ENCODE measurements at regions not wholly inside any gene's neighbourhood (a gene's known extent, or its start where the extent isn't known, plus 50 kb on each side); places are given as distances from the start of the nearest gene placed in this dataset.

DNA sequence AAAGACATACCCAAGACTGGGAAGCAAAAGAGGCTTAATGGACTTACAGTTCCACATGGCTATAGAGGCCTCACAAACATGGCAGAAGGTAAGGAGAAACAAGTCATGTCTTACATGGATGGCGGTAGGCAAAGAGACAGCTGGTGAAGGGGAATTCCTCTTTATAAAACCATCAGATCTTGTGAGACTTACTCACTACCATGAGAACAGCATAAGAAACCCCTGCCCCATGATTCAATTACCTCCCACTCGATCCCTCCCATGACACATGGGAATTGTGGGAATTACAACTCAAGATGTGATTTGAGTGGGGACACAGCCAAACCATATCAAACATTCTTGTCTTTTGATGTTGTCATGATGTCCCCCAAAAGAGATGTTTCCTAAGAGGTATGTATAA, 103.3 kb downstream of the DUSP10 start:
- no peak overlapping the region for H3K27ac ChIP-seq
- DNase-seq, result no peak
- H3K4me1 ChIP-seq, result peaks cover 0 to 10% (median 6%) of the 10 kb centered on the region in 4 donors
- no peaks in the 10 kb centered on the region for H3K27me3 ChIP-seq
- H3K9me3 ChIP-seq, result no peaks in the 10 kb centered on the region
- no peaks in the 10 kb centered on the region for H3K36me3 ChIP-seq
- no peak overlapping the region for H3K4me3 ChIP-seq
- TF ChIP-seq, protein P1, sequence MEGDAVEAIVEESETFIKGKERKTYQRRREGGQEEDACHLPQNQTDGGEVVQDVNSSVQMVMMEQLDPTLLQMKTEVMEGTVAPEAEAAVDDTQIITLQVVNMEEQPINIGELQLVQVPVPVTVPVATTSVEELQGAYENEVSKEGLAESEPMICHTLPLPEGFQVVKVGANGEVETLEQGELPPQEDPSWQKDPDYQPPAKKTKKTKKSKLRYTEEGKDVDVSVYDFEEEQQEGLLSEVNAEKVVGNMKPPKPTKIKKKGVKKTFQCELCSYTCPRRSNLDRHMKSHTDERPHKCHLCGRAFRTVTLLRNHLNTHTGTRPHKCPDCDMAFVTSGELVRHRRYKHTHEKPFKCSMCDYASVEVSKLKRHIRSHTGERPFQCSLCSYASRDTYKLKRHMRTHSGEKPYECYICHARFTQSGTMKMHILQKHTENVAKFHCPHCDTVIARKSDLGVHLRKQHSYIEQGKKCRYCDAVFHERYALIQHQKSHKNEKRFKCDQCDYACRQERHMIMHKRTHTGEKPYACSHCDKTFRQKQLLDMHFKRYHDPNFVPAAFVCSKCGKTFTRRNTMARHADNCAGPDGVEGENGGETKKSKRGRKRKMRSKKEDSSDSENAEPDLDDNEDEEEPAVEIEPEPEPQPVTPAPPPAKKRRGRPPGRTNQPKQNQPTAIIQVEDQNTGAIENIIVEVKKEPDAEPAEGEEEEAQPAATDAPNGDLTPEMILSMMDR (IDR thresholded peaks at IDR 0.05), result no peak
- intact Hi-C loops (cut with DNase I; ENCODE audit: low total_unique reads), result no loop called here

DNA sequence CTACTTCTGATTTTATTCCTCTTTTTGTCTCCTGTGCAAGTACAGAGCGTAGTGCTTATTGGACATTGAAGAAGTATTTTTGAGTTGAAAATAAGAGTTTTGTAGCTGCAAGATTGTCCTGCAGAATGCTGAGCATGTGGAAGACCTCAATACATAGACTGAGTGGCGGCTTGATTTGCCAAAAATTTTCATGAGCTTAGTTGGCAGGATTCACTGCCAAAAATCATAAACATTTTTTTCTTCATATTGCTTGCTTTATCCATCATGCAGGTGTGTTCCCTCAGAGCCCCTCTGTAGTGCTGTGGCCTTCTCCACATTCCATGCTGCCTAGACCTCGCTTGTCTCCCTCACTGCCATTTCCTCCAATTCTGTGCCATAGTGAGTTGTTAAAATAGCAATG, 100.1 kb downstream of the DUSP10 start:
- intact Hi-C loops (cut with DNase I; ENCODE audit: low total_unique reads), result no loop called here

DNA sequence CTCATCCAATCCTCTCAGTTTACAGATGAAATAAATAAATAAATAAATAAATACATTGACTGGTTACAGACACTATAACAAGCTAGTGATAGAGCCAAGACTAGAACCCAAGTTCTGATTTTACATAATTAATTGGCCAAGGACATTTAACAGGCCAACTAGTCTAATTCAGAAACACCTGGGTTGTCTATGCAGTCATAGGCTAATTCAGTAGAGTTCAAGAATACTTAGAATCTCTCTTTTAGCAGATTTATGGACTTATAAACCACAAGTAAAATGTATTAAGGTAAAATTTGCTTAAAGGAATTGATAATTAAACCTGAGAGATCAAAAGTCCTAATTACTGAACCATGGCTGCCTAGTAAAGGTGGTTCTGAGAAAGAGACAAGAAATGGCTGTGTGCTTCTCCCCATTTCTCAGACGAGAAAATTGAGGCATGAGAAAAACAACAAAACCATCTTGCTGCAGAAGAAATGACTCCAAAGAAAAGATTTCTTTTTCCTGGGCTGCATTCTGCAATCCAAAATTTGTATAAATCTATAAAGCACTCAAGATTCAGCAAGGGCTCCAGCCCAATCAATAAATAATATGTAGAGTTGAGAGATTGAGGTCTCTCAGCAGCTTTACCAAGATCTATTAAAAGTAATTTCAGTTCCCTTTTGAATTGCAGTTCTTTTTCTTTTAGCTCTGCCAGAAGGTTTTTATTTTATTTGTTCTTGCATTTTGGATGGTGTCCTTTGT, 98.3 kb downstream of the DUSP10 start:
- TF ChIP-seq, protein P1 (IDR thresholded peaks at IDR 0.05), result no peak
- no peak overlapping the region for H3K27ac ChIP-seq
- no peaks in the 10 kb centered on the region for H3K4me1 ChIP-seq
- intact Hi-C loops (cut with DNase I; ENCODE audit: low total_unique reads), result no loop called here
- H3K36me3 ChIP-seq, result no peaks in the 10 kb centered on the region
- H3K4me3 ChIP-seq, result no peak overlapping the region
- DNase-seq, result no peak
- no peaks in the 10 kb centered on the region for H3K9me3 ChIP-seq
- H3K27me3 ChIP-seq, result no peaks in the 10 kb centered on the region

More for the DNA sequence above, 100.1 kb downstream of the DUSP10 start:
- H3K9me3 ChIP-seq, result no peaks in the 10 kb centered on the region
- no peaks in the 10 kb centered on the region for H3K36me3 ChIP-seq
- H3K4me1 ChIP-seq, result peaks cover 0 to 10% (median 6%) of the 10 kb centered on the region in 4 donors
- TF ChIP-seq, protein P1 (IDR thresholded peaks at IDR 0.05), result no peak
- DNase-seq, result no peak
- H3K27ac ChIP-seq, result no peak overlapping the region
- H3K27me3 ChIP-seq, result no peaks in the 10 kb centered on the region
- H3K4me3 ChIP-seq, result no peak overlapping the region

DNA sequence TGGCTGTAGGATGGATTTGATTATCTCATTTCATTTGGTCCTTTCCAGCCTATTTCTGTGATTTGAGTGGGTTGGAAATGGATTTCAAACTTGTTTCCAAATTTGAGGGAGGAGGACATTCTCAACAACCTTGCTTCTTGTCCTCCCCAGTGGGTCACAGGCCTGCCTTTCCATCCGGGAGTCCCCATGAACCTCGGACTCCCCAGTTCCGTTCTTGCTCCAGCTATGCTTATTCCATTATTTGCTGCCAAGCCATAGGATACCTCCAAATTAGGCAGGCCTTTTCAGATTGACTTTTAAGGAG, 97.8 kb downstream of the DUSP10 start:
- H3K4me1 ChIP-seq, result no peaks in the 10 kb centered on the region
- no peaks in the 10 kb centered on the region for H3K27me3 ChIP-seq
- DNase-seq, result no peak
- H3K9me3 ChIP-seq, result no peaks in the 10 kb centered on the region
- intact Hi-C loops (cut with DNase I; ENCODE audit: low total_unique reads), result no loop called here
- TF ChIP-seq, protein P1 (IDR thresholded peaks at IDR 0.05), result no peak
- H3K4me3 ChIP-seq, result no peak overlapping the region
- no peak overlapping the region for H3K27ac ChIP-seq
- H3K36me3 ChIP-seq, result no peaks in the 10 kb centered on the region

DNA sequence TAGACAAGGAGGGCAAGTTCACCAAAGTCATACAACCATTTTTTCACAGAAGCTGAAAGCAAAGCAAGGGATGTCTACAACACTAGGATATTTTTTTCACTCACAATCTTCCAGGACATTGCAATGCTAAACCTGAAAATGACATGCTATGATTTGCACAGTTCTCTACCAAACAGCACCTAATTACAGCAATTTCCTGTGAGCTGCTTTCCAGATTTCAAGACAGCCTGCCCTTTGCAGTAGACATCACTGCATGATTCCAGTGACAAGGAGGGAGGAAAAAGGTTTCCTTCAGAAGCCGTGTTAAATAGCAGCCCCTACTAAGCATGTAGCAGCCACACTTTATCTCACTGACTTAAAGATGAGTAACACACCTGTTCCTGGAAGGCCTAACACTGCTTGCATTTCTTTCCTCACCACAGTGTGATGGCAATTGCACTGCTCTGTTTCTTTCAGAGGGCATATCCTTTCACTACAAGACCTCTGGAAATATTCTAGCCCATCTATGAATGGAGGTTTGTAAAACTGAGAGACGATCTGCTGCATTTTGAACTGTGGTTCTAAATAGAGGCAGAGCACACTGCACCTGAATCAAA, 97.1 kb downstream of the DUSP10 start:
- no peak overlapping the region for H3K4me3 ChIP-seq
- no peaks in the 10 kb centered on the region for H3K4me1 ChIP-seq
- no peaks in the 10 kb centered on the region for H3K36me3 ChIP-seq
- TF ChIP-seq, protein P1 (IDR thresholded peaks at IDR 0.05), result no peak
- no peak for DNase-seq
- no peaks in the 10 kb centered on the region for H3K27me3 ChIP-seq
- no peak overlapping the region for H3K27ac ChIP-seq
- H3K9me3 ChIP-seq, result no peaks in the 10 kb centered on the region
- intact Hi-C loops (cut with DNase I; ENCODE audit: low total_unique reads), result no loop called here
